ENCODE measurements at regions not wholly inside any gene's neighbourhood (a gene's known extent, or its start where the extent isn't known, plus 50 kb on each side); places are given as distances from the start of the nearest gene placed in this dataset.
"Not testable (repeated sequence)": the region's sequence is repeated elsewhere in the genome, so short reads cannot be mapped to it uniquely, and the experiment has no call there.

- Mint-ChIP-seq H3K4me3 (no peak overlapping the region), H3K36me3 (no peaks in the 10 kb centered on the region), H3K9me3 (peaks cover 13% of the 10 kb centered on the region), H3K27me3 (no peaks in the 10 kb centered on the region), H3K27ac (no peak overlapping the region), H3K4me1 (no peaks in the 10 kb centered on the region)
- ATAC-seq: no peak
Observed at GRCh38 chr3:74850381-74850780, 235.9 kb upstream of the CNTN3 start.

- Mint-ChIP-seq H3K36me3 (no peaks in the 10 kb centered on the region), H3K4me3 (no peak overlapping the region), H3K27ac (no peak overlapping the region), H3K9me3 (peaks cover 11% of the 10 kb centered on the region), H3K4me1 (no peaks in the 10 kb centered on the region), H3K27me3 (no peaks in the 10 kb centered on the region)
- no peak for ATAC-seq
Observed at GRCh38 chr3:74847093-74847492, 232.6 kb upstream of the CNTN3 start.

- Mint-ChIP-seq H3K36me3 (no peaks in the 10 kb centered on the region), H3K4me1 (no peaks in the 10 kb centered on the region), H3K9me3 (peaks cover 7% of the 10 kb centered on the region), H3K27me3 (no peaks in the 10 kb centered on the region), H3K27ac (no peak overlapping the region), H3K4me3 (no peak overlapping the region)
- no peak for ATAC-seq
Observed at GRCh38 chr3:74845081-74845480, 230.6 kb upstream of the CNTN3 start.

GRCh38 chr3:74844428-74844827, 230.0 kb upstream of the CNTN3 start:
- H3K27me3 Mint-ChIP-seq: no peaks in the 10 kb centered on the region
- no peaks in the 10 kb centered on the region for H3K4me1 Mint-ChIP-seq
- H3K27ac Mint-ChIP-seq: no peak overlapping the region
- H3K36me3 Mint-ChIP-seq: no peaks in the 10 kb centered on the region
- peaks cover 7% of the 10 kb centered on the region for H3K9me3 Mint-ChIP-seq
- H3K4me3 Mint-ChIP-seq: no peak overlapping the region
- ATAC-seq: no peak

DNA sequence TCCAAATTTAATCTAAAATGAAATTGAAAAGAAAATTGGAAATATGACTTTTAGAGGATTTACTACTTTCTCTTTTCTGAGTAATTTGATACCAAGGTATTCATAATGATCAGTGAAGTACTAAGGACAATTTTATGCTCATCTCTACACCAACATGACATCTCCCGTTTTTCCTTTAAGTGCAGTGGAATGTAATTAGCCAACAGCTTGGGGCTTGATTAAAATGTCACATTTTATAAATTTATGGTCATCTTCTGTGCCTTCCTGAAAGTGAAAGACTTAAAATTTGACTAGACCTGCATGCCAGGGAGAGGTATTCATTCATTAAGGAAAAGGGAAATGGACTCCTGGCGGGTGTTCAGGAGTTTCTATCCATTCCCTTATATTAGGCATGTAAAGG, 228.2 kb upstream of the CNTN3 start:
- Mint-ChIP-seq H3K9me3 (peaks cover 7% of the 10 kb centered on the region), H3K36me3 (no peaks in the 10 kb centered on the region), H3K27me3 (no peaks in the 10 kb centered on the region), H3K27ac (no peak overlapping the region), H3K4me3 (no peak overlapping the region), H3K4me1 (no peaks in the 10 kb centered on the region)
- ATAC-seq: no peak

DNA sequence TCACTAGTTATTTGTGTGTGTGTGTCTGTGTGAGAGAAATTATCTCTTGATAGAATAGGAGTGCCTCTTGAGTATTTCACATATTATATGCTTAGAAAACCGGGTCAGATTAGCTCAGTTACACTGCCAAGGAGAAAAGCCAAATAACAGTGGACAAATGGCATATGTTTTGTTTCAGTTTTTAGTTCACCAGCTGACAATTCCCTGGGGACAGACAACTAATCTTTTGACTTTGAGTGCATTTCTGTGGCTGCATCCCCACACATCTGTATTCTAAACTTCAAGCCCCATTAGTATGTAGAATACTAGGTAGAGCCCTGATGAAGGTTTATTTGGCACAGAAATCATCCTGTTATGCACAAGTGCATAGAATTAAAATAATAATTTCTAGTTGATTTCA, 227.7 kb upstream of the CNTN3 start:
- H3K27me3 Mint-ChIP-seq: no peaks in the 10 kb centered on the region
- no peaks in the 10 kb centered on the region for H3K4me1 Mint-ChIP-seq
- no peak for ATAC-seq
- H3K36me3 Mint-ChIP-seq: no peaks in the 10 kb centered on the region
- peaks cover 7% of the 10 kb centered on the region for H3K9me3 Mint-ChIP-seq
- no peak overlapping the region for H3K4me3 Mint-ChIP-seq
- H3K27ac Mint-ChIP-seq: no peak overlapping the region

DNA sequence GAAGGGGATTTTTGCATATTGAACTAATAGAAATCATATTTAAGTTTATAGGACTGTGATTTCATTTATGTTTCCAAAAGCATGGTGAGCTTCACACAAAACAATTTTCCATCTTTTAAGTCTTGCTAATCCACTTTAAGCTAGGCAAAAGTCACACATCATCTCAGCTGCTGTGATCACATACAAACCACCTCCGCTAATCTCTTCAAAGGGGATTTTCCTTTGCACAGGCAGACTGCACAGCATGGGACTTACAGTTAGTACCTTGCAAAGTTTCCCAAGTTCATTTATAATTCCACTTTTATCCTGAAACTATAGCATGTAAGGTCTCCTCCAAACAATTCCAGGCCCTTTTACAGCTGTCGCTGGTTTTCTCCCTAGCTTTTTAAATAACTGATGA, 225.1 kb upstream of the CNTN3 start:
- no peak overlapping the region for H3K27ac Mint-ChIP-seq
- H3K4me3 Mint-ChIP-seq: no peak overlapping the region
- ATAC-seq: no peak
- H3K27me3 Mint-ChIP-seq: no peaks in the 10 kb centered on the region
- H3K36me3 Mint-ChIP-seq: no peaks in the 10 kb centered on the region
- no peaks in the 10 kb centered on the region for H3K4me1 Mint-ChIP-seq
- H3K9me3 Mint-ChIP-seq: no peaks in the 10 kb centered on the region

GRCh38 chr3:74832925-74833324, 218.5 kb upstream of the CNTN3 start:
- H3K36me3 Mint-ChIP-seq: no peaks in the 10 kb centered on the region
- peaks cover 4% of the 10 kb centered on the region for H3K9me3 Mint-ChIP-seq
- no peak for ATAC-seq
- H3K4me1 Mint-ChIP-seq: no peaks in the 10 kb centered on the region
- no peak overlapping the region for H3K4me3 Mint-ChIP-seq
- H3K27ac Mint-ChIP-seq: no peak overlapping the region
- no peaks in the 10 kb centered on the region for H3K27me3 Mint-ChIP-seq

- H3K27me3 Mint-ChIP-seq, H3K4me1 Mint-ChIP-seq, H3K9me3 Mint-ChIP-seq, H3K36me3 Mint-ChIP-seq, H3K4me3 Mint-ChIP-seq, ATAC-seq, H3K27ac Mint-ChIP-seq: not testable (repeated sequence)
Observed at GRCh38 chr3:74830845-74831244, 216.4 kb upstream of the CNTN3 start.

DNA sequence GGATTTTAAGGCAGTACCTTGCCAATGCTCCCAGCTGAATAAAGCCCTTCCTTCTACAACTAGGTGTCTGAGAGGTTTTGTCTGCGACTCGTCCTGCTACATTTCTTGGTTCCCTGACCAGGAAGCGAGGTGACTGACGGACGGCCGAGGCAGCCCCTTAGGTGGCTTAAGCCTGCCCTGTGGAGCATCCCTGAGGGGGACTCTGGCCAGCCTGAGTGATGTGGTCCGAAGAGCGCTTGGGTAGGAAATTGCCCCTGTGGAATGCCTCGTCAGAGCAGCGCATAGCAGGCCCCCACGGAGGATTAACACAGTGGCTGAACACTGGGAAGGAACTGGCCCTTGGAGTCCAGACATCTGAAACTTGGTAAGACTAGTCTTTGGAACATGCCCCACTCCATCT, 210.9 kb upstream of the CNTN3 start:
- not testable (repeated sequence) for H3K4me3 Mint-ChIP-seq, H3K4me1 Mint-ChIP-seq, ATAC-seq, H3K27me3 Mint-ChIP-seq, H3K36me3 Mint-ChIP-seq, H3K27ac Mint-ChIP-seq, H3K9me3 Mint-ChIP-seq

- no peaks in the 10 kb centered on the region for H3K4me1 Mint-ChIP-seq
- H3K27ac Mint-ChIP-seq: no peak overlapping the region
- no peak for ATAC-seq
- H3K36me3 Mint-ChIP-seq: no peaks in the 10 kb centered on the region
- H3K9me3 Mint-ChIP-seq: peaks cover 14% of the 10 kb centered on the region
- no peaks in the 10 kb centered on the region for H3K27me3 Mint-ChIP-seq
- no peak overlapping the region for H3K4me3 Mint-ChIP-seq
Observed at GRCh38 chr3:74824366-74824765, 209.9 kb upstream of the CNTN3 start.

GRCh38 chr3:74814181-74814580, 199.7 kb upstream of the CNTN3 start:
- Mint-ChIP-seq H3K4me3 (no peak overlapping the region), H3K27me3 (no peaks in the 10 kb centered on the region), H3K27ac (no peak overlapping the region), H3K9me3 (peaks cover 9% of the 10 kb centered on the region), H3K4me1 (no peaks in the 10 kb centered on the region), H3K36me3 (no peaks in the 10 kb centered on the region)
- no peak for ATAC-seq

DNA sequence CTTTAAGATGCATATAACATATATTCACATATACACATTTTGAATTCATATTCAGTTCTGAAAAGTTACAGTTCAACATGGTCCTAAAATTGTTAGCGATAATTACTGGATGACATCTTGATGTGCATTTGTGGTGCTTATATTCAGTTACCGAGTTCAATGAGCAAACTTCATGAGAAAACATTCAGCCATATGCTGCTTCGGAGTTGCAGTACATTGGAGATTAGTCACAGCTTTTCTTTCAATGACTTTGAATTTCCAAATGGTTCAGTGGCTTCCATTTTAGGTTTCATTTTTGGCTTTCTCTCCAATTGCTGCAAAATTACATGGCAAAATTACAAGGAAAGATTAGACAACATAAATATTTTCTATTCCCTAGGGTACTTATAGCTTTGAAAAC, 198.3 kb upstream of the CNTN3 start:
- no peak for ATAC-seq
- H3K27me3 Mint-ChIP-seq: no peaks in the 10 kb centered on the region
- no peaks in the 10 kb centered on the region for H3K4me1 Mint-ChIP-seq
- H3K4me3 Mint-ChIP-seq: no peak overlapping the region
- H3K27ac Mint-ChIP-seq: no peak overlapping the region
- H3K36me3 Mint-ChIP-seq: no peaks in the 10 kb centered on the region
- H3K9me3 Mint-ChIP-seq: peaks cover 14% of the 10 kb centered on the region

- no peak for ATAC-seq
- no peak overlapping the region for H3K4me3 Mint-ChIP-seq
- no peaks in the 10 kb centered on the region for H3K27me3 Mint-ChIP-seq
- no peaks in the 10 kb centered on the region for H3K36me3 Mint-ChIP-seq
- no peak overlapping the region for H3K27ac Mint-ChIP-seq
- H3K9me3 Mint-ChIP-seq: peaks cover 10% of the 10 kb centered on the region
- H3K4me1 Mint-ChIP-seq: no peaks in the 10 kb centered on the region
Observed at GRCh38 chr3:74808506-74809275, 194.2 kb upstream of the CNTN3 start.

- H3K4me1 Mint-ChIP-seq: no peaks in the 10 kb centered on the region
- H3K36me3 Mint-ChIP-seq: no peaks in the 10 kb centered on the region
- no peak overlapping the region for H3K4me3 Mint-ChIP-seq
- no peak for ATAC-seq
- H3K27ac Mint-ChIP-seq: no peak overlapping the region
- H3K9me3 Mint-ChIP-seq: peaks cover 12% of the 10 kb centered on the region
- no peaks in the 10 kb centered on the region for H3K27me3 Mint-ChIP-seq
Observed at GRCh38 chr3:74801924-74802323, 187.5 kb upstream of the CNTN3 start.

DNA sequence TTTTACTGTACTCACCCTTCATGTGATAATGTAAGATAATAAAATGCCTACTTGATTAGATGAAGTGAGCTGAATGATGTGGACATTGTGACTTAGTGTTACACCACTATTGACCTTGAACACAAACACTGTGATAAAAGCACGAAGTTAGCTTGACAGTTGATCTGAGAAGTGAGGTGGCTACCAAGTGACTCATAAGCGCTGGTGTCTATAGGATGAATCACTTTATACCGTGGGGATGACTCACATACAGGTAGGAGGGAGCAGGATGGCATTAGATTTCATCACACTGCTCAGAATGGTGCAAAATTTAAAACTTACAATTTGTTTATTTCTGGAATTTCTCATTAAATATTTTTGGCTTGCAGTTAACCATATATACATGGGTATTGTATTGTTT, 174.7 kb upstream of the CNTN3 start:
- Mint-ChIP-seq H3K9me3 (no peaks in the 10 kb centered on the region), H3K27ac (no peak overlapping the region), H3K4me1 (no peaks in the 10 kb centered on the region), H3K27me3 (no peaks in the 10 kb centered on the region), H3K36me3 (no peaks in the 10 kb centered on the region), H3K4me3 (no peak overlapping the region)
- no peak for ATAC-seq

DNA sequence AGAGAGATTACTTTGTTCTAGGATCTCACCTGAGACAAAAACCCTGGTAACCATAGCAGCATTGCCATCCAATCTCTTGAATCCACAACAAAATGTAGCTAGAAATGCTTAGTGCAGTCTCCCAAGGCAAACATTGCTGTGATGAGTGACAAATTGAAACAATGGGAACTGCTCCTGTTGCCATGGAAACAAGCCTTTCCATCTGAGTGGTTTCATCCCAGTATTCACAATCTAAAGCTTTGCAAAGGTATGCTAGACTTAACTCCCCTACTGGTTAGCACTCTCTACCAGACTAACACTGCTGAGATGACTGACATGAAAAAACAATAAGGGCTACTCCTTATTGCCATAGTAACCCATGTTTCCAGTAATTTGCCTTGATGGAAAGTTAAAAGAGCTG, 172.6 kb upstream of the CNTN3 start:
- Mint-ChIP-seq H3K4me1 (no peaks in the 10 kb centered on the region), H3K4me3 (no peak overlapping the region), H3K9me3 (no peaks in the 10 kb centered on the region), H3K36me3 (no peaks in the 10 kb centered on the region), H3K27ac (no peak overlapping the region), H3K27me3 (no peaks in the 10 kb centered on the region)
- no peak for ATAC-seq

Data from stimulated activated memory B cell treated with anti-CD40 and anti-IgM and Interleukin-4, amounts not matched to agents 10 μg/mL and 1 μg/mL and 100 μg/mL, for 72 hours (primary cell).